Pancreas (tissue), 10 donors: ENCODE measurements at regions not wholly inside any gene's neighbourhood (a gene's known extent, or its start where the extent isn't known, plus 50 kb on each side); places are given as distances from the start of the nearest gene placed in this dataset.

ENCODE experiments used
- ATAC-seq, 4 donors: fragments of 200-7000 bp; cut with Tn5 transposase; one replicate each; pipeline versions ENCODE4 v1.8.0 to v1.9.1; 2020; ENCODE audit warnings: mild to moderate bottlenecking in 4 of 4, moderate library complexity in 4 of 4
- DNase-seq, 6 donors: peaks; one replicate each; pipeline ENCODE4 v3.0.0-alpha.2; 2020
- FAIRE-seq: peaks from 2 replicates; lab custom pipeline; 2012; peaks lifted over from hg19 to GRCh38; lab: Jason Lieb, UNC
- H3K27ac ChIP-seq, 4 donors: fragments of 200-600 bp; sonication (generic); 1 replicate in 3 of 4; 2 replicates in 1 of 4; pipeline versions ENCODE4 v1.5.0 to v1.8.0; 2020
- H3K27me3 ChIP-seq, 4 donors: fragments of 200-600 bp; one replicate each; pipeline ENCODE4 v1.8.0; 2021
- H3K36me3 ChIP-seq, 3 donors: fragments of 200-600 bp; sonication (generic) in 1 of 3; one replicate each; pipeline versions ENCODE4 v1.5.0 to v1.8.0; 2020 to 2021
- H3K4me1 ChIP-seq, 3 donors: fragments of 200-600 bp; one replicate each; pipeline ENCODE4 v1.8.0; 2021
- H3K4me3 ChIP-seq, 4 donors: fragments of 200-600 bp; sonication (generic) in 2 of 4; one replicate each; pipeline versions ENCODE4 v1.5.0 to v1.8.0; 2020 to 2021
- H3K9me3 ChIP-seq, 4 donors: fragments of 200-600 bp; one replicate each; pipeline ENCODE4 v1.8.0; 2021
- CTCF ChIP-seq, 4 donors: fragments of 200-600 bp; sonication (generic) in 3 of 4; IDR thresholded peaks; one replicate each; pipeline versions ENCODE4 v1.5.0 to v1.8.0; 2021; ENCODE audit warnings: antibody characterized with exemption in 4 of 4
- WGBS, 2 donors: extraction: QIAGEN DNeasy Blood & Tissue Kit; methylation state at CpG; one replicate each; pipeline ENCODE4 v1.1.7; 2013; 5-methylcytosine and 5-hydroxymethylcytosine counted together
- intact Hi-C, 3 donors: fragments of 100-400 bp; cut with DNase I; formaldehyde crosslinking; loops; one replicate each; pipeline versions ENCODE4 v1.11.1 to v1.14.2; 2022
- donor health status: healthy with polysubstance abuse.
- donor health status: DM: no; HTN: no; CAD: no; lungs with moderate emphysema.
- donor health status: DM: no; HTN: no; CAD: no.
- donor health status: control.
- donor health status: control.
- donor health status: Bipolar disorder and iron deficiency.
- donor health status: DM: yes; HTN: yes; CAD: no.
- donor health status: DM: no; HTN: no; CAD: no.
- donor health status: DM: no; HTN: no; CAD: no.
- donor health status: DM: yes; HTN: yes; CAD: no.

GRCh38 chr4:128527351-128527750 lies 239.7 kb upstream of the PGRMC2 start:
- H3K27ac ChIP-seq, result no peak overlapping the region
- H3K9me3 ChIP-seq, result no peaks in the 10 kb centered on the region
- FAIRE-seq (no peak), DNase-seq (no peak), ATAC-seq (no peak)
- H3K4me1 ChIP-seq, result peaks cover 7 to 14% (median 10%) of the 10 kb centered on the region in 3 donors
- H3K4me3 ChIP-seq, result no peak overlapping the region
- no peaks in the 10 kb centered on the region for H3K36me3 ChIP-seq
- intact Hi-C loops, result no loop called here
- 72% methylated on average over 3 of the region's 3 CpGs for WGBS, 2 donors
- TF ChIP-seq CTCF (IDR thresholded peaks at IDR 0.05), result no peak
- H3K27me3 ChIP-seq, result no peaks in the 10 kb centered on the region

- intact Hi-C loops, result no loop called here
- H3K27ac ChIP-seq, result peak overlapping the region in 3 of 4 donors; percentile 13 to 28 (median 21)
- no peaks in the 10 kb centered on the region for H3K36me3 ChIP-seq
- H3K27me3 ChIP-seq, result no peaks in the 10 kb centered on the region
- H3K4me1 ChIP-seq, result peaks cover 7 to 14% (median 10%) of the 10 kb centered on the region in 3 donors
- ATAC-seq, result peak; percentile 80 to 89 (median 83)
- no peak for TF ChIP-seq CTCF (IDR thresholded peaks at IDR 0.05)
- no peaks in the 10 kb centered on the region for H3K9me3 ChIP-seq
- DNase-seq, result peak in 1 of 6 donors; percentile 23
- no peak for FAIRE-seq
- WGBS, 2 donors, result 10 to 14% methylated on average over 1 of the region's 1 CpG
- no peak overlapping the region for H3K4me3 ChIP-seq
Measured at GRCh38 chr4:128525992-128526630, 238.5 kb upstream of the PGRMC2 start.

GRCh38 chr4:128525387-128525786 lies 237.8 kb upstream of the PGRMC2 start:
- H3K9me3 ChIP-seq, result no peaks in the 10 kb centered on the region
- FAIRE-seq (no peak), ATAC-seq (peak; percentile 17 to 34 (median 28)), DNase-seq (no peak)
- no peak for TF ChIP-seq CTCF (IDR thresholded peaks at IDR 0.05)
- peaks cover 7 to 14% (median 10%) of the 10 kb centered on the region in 3 donors for H3K4me1 ChIP-seq
- no peaks in the 10 kb centered on the region for H3K36me3 ChIP-seq
- no peaks in the 10 kb centered on the region for H3K27me3 ChIP-seq
- WGBS, 2 donors, result 56 to 65% methylated on average over 5 of the region's 5 CpGs
- no peak overlapping the region for H3K4me3 ChIP-seq
- intact Hi-C loops, result no loop called here
- peak overlapping the region in 3 of 4 donors; percentile 13 to 28 (median 21) for H3K27ac ChIP-seq

- Histone ChIP-seq H3K4me1 (peaks cover 7 to 14% (median 10%) of the 10 kb centered on the region in 3 donors), H3K27me3 (no peaks in the 10 kb centered on the region), H3K36me3 (no peaks in the 10 kb centered on the region), H3K4me3 (no peak overlapping the region), H3K27ac (no peak overlapping the region), H3K9me3 (no peaks in the 10 kb centered on the region)
- 87 to 93% methylated on average over 6 of the region's 6 CpGs for WGBS, 2 donors
- TF ChIP-seq CTCF (IDR thresholded peaks at IDR 0.05), result no peak
- DNase-seq (no peak), ATAC-seq (peak in 2 of 4 donors; percentile 34 to 38), FAIRE-seq (no peak)
- intact Hi-C loops, result no loop called here
Measured at GRCh38 chr4:128524311-128524710, 236.7 kb upstream of the PGRMC2 start.

GRCh38 chr4:128521648-128522111 lies 234.1 kb upstream of the PGRMC2 start:
- WGBS, 2 donors, result 59 to 63% methylated on average over 4 of the region's 4 CpGs
- Histone ChIP-seq H3K4me3 (no peak overlapping the region), H3K36me3 (no peaks in the 10 kb centered on the region), H3K27me3 (no peaks in the 10 kb centered on the region), H3K9me3 (no peaks in the 10 kb centered on the region), H3K27ac (no peak overlapping the region), H3K4me1 (peaks cover 5 to 12% (median 10%) of the 10 kb centered on the region in 3 donors)
- no peak for DNase-seq
- no peak for FAIRE-seq
- intact Hi-C loops, result no loop called here
- no peak for TF ChIP-seq CTCF (IDR thresholded peaks at IDR 0.05)
- peak in 1 of 4 donors; percentile 38 for ATAC-seq
